ENCODE measurements at regions not wholly inside any gene's neighbourhood (a gene's known extent, or its start where the extent isn't known, plus 50 kb on each side); places are given as distances from the start of the nearest gene placed in this dataset.

GRCh38 chr14:97344666-97345065 lies 547.5 kb downstream of the VRK1 start:
- Histone ChIP-seq H3K4me1 (ENCODE audit: control insufficient read depth, insufficient read depth, low read length) (no peaks in the 10 kb centered on the region), H3K27ac (ENCODE audit: low read depth, low read length) (no peak overlapping the region), H3K9ac (ENCODE audit: extremely low read depth, low read length, poor library complexity, severe bottlenecking) (no peak overlapping the region), H3K4me3 (ENCODE audit: low read length) (no peak overlapping the region), H3K27me3 (ENCODE audit: control insufficient read depth, insufficient read depth, low read length, poor library complexity, severe bottlenecking) (no peaks in the 10 kb centered on the region), H3K36me3 (ENCODE audit: control insufficient read depth, insufficient read depth, low read length) (no peaks in the 10 kb centered on the region), H3K9me3 (ENCODE audit: control insufficient read depth, low read length) (peaks cover 10% of the 10 kb centered on the region)
- no peak for TF ChIP-seq CTCF (conservative IDR thresholded peaks at IDR 0.05)
- H3K9me3 Mint-ChIP-seq = peaks cover 20% of the 10 kb centered on the region
- H3K27ac Mint-ChIP-seq = no peak overlapping the region
- WGBS, 2 experiments (ENCODE audit: insufficient coverage in 1 of 2, insufficient read length in 1 of 2) = 100% methylated on average over 1 to 2 of the region's 4 CpGs
- H3K4me1 Mint-ChIP-seq = no peaks in the 10 kb centered on the region
- H3K27me3 Mint-ChIP-seq (ENCODE audit: insufficient read depth) = peaks cover 3% of the 10 kb centered on the region
- H3K4me3 Mint-ChIP-seq = no peak overlapping the region
- no peaks in the 10 kb centered on the region for H3K36me3 Mint-ChIP-seq (ENCODE audit: low read depth)
- no peak for DNase-seq

- H3K4me3 Mint-ChIP-seq = no peak overlapping the region
These were observed 549.5 kb downstream of the VRK1 start for GRCh38 chr14:97346675-97347074.

GRCh38 chr14:97349463-97349862 lies 552.3 kb downstream of the VRK1 start:
- H3K9ac ChIP-seq (ENCODE audit: extremely low read depth, low read length, poor library complexity, severe bottlenecking) = no peak overlapping the region
- peaks cover 3% of the 10 kb centered on the region for H3K9me3 Mint-ChIP-seq

More at GRCh38 chr14:97346675-97347074, 549.5 kb downstream of the VRK1 start:
- WGBS, 2 experiments (ENCODE audit: insufficient coverage in 1 of 2, insufficient read length in 1 of 2) = 92 to 100% methylated on average over 3 of the region's 3 CpGs
- H3K36me3 Mint-ChIP-seq (ENCODE audit: low read depth) = no peaks in the 10 kb centered on the region
- TF ChIP-seq CTCF (conservative IDR thresholded peaks at IDR 0.05) = peak; percentile 57
- no peaks in the 10 kb centered on the region for H3K36me3 ChIP-seq (ENCODE audit: control insufficient read depth, insufficient read depth, low read length)
- H3K4me1 Mint-ChIP-seq = no peaks in the 10 kb centered on the region
- H3K9ac ChIP-seq (ENCODE audit: extremely low read depth, low read length, poor library complexity, severe bottlenecking) = no peak overlapping the region
- H3K4me1 ChIP-seq (ENCODE audit: control insufficient read depth, insufficient read depth, low read length) = no peaks in the 10 kb centered on the region
- peaks cover 5% of the 10 kb centered on the region for H3K9me3 Mint-ChIP-seq
- H3K4me3 ChIP-seq (ENCODE audit: low read length) = no peak overlapping the region
- no peak for DNase-seq
- H3K9me3 ChIP-seq (ENCODE audit: control insufficient read depth, low read length) = no peaks in the 10 kb centered on the region
- peaks cover 3% of the 10 kb centered on the region for H3K27me3 Mint-ChIP-seq (ENCODE audit: insufficient read depth)
- H3K27ac Mint-ChIP-seq = no peak overlapping the region
- H3K27ac ChIP-seq (ENCODE audit: low read depth, low read length) = no peak overlapping the region
- no peaks in the 10 kb centered on the region for H3K27me3 ChIP-seq (ENCODE audit: control insufficient read depth, insufficient read depth, low read length, poor library complexity, severe bottlenecking)

More at GRCh38 chr14:97349463-97349862, 552.3 kb downstream of the VRK1 start:
- DNase-seq = no peak
- no peak overlapping the region for H3K4me3 ChIP-seq (ENCODE audit: low read length)
- H3K36me3 ChIP-seq (ENCODE audit: control insufficient read depth, insufficient read depth, low read length) = no peaks in the 10 kb centered on the region
- H3K36me3 Mint-ChIP-seq (ENCODE audit: low read depth) = no peaks in the 10 kb centered on the region
- no peaks in the 10 kb centered on the region for H3K27me3 Mint-ChIP-seq (ENCODE audit: insufficient read depth)
- no peak overlapping the region for H3K4me3 Mint-ChIP-seq
- no peaks in the 10 kb centered on the region for H3K4me1 Mint-ChIP-seq
- no peaks in the 10 kb centered on the region for H3K4me1 ChIP-seq (ENCODE audit: control insufficient read depth, insufficient read depth, low read length)
- H3K9me3 ChIP-seq (ENCODE audit: control insufficient read depth, low read length) = no peaks in the 10 kb centered on the region
- no peaks in the 10 kb centered on the region for H3K27me3 ChIP-seq (ENCODE audit: control insufficient read depth, insufficient read depth, low read length, poor library complexity, severe bottlenecking)
- no peak overlapping the region for H3K27ac ChIP-seq (ENCODE audit: low read depth, low read length)
- WGBS, 2 experiments (ENCODE audit: insufficient coverage in 1 of 2, insufficient read length in 1 of 2) = 90% methylated on average over 2 of the region's 3 CpGs; no CpG with 5 or more reads in 1 of the 2 experiments
- H3K27ac Mint-ChIP-seq = no peak overlapping the region
- no peak for TF ChIP-seq CTCF (conservative IDR thresholded peaks at IDR 0.05)

Measured in endodermal cell (in vitro differentiated cells).